GM06990 (cell line): ENCODE measurements at regions not wholly inside any gene's neighbourhood (a gene's known extent, or its start where the extent isn't known, plus 50 kb on each side); places are given as distances from the start of the nearest gene placed in this dataset.
"Not testable (repeated sequence)": the region's sequence is repeated elsewhere in the genome, so short reads cannot be mapped to it uniquely, and the experiment has no call there.

ENCODE experiments used
- DNase-seq: peaks from one replicate; pipeline ENCODE4 v3.0.0-alpha.2; 2011; ENCODE audit not compliant: insufficient read length; ENCODE audit errors: extremely low read depth
- H3K27me3 ChIP-seq: replicated peaks from 2 replicates; pipeline ENCODE4 v1.6.0; 2011; ENCODE audit warnings: low read length; ENCODE audit not compliant: control insufficient read depth, insufficient read depth
- H3K36me3 ChIP-seq: 2 replicates; pipeline ENCODE4 v1.5.1; 2011; ENCODE audit warnings: low read length; ENCODE audit not compliant: control insufficient read depth, insufficient read depth
- H3K4me3 ChIP-seq: replicated peaks from 2 replicates; pipeline ENCODE4 v1.5.1; 2011; ENCODE audit warnings: low read depth, mild to moderate bottlenecking, control low read depth, low read length
- TF ChIP-seq, protein P1 (sequence below): IDR thresholded peaks from 2 replicates; pipeline ENCODE4 v1.5.1; 2011; ENCODE audit warnings: low read length, control low read depth, mild to moderate bottlenecking, inconsistent platforms; ENCODE audit not compliant: insufficient read depth, poor library complexity, severe bottlenecking

DNA sequence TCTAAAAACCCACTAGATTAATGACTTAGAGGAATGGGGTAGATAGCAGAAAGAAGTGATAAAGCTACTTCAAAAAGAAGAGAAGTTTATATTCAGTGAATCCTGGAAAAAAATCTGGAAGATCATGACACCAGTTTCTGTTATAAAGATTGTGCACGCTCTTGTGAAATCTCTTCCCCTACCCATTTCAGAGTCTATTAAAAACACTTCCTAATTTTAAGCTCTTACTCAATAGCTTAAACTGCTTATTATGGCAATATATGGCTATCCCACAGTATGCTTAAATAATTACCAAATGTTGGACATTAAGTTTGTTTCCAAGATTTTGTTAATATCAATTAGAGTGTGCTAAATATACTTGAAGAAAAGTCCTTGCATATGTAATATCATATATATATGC is 585.3 kb upstream of the MAN1A1 start:
- no peak for DNase-seq
- Histone ChIP-seq H3K36me3 (no peaks in the 10 kb centered on the region), H3K4me3 (no peak overlapping the region), H3K27me3 (no peaks in the 10 kb centered on the region)
- TF ChIP-seq, protein P1, sequence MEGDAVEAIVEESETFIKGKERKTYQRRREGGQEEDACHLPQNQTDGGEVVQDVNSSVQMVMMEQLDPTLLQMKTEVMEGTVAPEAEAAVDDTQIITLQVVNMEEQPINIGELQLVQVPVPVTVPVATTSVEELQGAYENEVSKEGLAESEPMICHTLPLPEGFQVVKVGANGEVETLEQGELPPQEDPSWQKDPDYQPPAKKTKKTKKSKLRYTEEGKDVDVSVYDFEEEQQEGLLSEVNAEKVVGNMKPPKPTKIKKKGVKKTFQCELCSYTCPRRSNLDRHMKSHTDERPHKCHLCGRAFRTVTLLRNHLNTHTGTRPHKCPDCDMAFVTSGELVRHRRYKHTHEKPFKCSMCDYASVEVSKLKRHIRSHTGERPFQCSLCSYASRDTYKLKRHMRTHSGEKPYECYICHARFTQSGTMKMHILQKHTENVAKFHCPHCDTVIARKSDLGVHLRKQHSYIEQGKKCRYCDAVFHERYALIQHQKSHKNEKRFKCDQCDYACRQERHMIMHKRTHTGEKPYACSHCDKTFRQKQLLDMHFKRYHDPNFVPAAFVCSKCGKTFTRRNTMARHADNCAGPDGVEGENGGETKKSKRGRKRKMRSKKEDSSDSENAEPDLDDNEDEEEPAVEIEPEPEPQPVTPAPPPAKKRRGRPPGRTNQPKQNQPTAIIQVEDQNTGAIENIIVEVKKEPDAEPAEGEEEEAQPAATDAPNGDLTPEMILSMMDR = no peak

DNA sequence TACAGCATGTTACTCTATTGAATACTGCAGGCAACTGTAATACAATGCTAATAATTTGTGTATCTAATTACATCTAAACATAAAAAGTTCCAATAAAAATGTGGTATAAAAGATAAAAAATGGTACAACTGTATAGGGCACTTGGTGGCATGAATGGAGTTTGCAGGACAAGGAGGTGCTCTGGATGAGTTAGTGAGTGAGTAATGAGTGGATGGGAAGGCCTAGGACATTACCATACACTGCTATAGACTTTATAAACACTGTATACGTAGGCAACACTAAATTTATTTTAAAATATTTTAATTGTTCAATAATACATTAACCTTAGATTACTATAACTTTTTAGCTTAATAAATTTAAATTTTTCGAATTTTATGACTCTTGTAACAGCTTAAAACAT is 579.6 kb upstream of the MAN1A1 start:
- DNase-seq = no peak
- TF ChIP-seq, protein P1 = no peak
- no peak overlapping the region for H3K4me3 ChIP-seq
- H3K27me3 ChIP-seq = no peaks in the 10 kb centered on the region
- no peaks in the 10 kb centered on the region for H3K36me3 ChIP-seq

DNA sequence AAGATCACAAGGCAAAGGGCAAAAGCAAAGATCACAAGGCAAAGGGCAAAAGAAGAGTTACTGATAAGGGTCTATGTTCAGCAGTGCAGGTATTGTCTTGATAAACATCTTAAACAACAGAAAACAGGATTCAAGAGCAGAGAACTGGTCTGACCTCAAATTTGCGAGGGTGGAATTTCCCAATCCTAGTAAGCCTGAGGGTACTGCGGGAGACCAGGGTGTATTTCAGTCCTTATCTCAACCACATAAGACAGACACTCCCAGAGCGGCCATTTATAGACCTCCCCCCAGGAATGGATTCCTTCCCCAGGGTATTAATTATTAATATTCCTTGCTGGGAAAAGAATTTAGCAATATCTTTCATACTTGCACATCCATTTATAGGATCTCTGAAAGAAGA is 575.3 kb upstream of the MAN1A1 start:
- DNase-seq, H3K27me3 ChIP-seq, H3K36me3 ChIP-seq, H3K4me3 ChIP-seq: not testable (repeated sequence)

DNA sequence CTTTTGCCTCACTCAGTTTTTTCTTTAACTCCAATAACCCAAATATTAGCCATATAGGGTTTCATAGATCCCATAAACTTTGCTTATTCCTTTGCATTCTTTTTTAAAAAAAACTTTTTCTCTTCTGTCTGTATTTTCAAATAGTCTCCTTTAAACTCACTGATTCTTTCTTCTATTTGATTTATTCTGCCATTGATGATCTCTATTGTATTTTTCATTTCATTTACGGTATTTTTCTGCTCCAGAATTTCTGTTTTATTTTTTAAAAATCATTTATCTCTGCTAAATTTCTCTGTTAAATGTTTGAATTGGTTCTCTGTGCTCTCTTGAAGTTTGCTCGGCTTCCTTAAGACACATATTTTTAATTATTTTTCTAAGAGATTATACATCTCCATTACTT is 573.3 kb upstream of the MAN1A1 start:
- Histone ChIP-seq H3K4me3 (no peak overlapping the region), H3K36me3 (no peaks in the 10 kb centered on the region), H3K27me3 (no peaks in the 10 kb centered on the region)
- TF ChIP-seq, protein P1 = no peak
- DNase-seq = no peak

DNA sequence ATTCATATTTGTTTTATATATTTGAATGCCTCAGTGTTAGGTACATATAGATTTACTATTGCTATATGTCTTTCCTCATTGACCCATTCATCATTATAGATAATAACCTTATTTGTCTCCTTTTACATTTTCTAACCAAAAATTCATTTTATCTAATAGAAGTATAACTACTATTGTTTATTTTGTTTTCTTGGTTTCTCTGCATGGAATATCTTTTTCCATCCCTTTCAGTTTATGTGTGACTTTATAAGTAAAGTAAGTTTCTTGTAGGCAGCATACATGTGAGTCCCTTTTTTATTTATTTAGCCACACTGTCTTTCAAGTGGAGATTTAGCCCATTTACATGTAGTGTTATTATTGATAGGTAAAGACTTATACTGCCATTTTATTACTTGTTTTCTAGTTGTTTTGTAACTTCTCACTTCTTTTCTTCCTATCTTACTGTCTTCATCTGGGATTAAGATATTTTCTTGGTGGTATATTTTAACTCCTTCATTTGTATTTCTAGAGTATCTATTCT is 572.0 kb upstream of the MAN1A1 start:
- TF ChIP-seq, protein P1 = no peak
- Histone ChIP-seq H3K36me3 (no peaks in the 10 kb centered on the region), H3K27me3 (no peaks in the 10 kb centered on the region), H3K4me3 (no peak overlapping the region)
- no peak for DNase-seq

DNA sequence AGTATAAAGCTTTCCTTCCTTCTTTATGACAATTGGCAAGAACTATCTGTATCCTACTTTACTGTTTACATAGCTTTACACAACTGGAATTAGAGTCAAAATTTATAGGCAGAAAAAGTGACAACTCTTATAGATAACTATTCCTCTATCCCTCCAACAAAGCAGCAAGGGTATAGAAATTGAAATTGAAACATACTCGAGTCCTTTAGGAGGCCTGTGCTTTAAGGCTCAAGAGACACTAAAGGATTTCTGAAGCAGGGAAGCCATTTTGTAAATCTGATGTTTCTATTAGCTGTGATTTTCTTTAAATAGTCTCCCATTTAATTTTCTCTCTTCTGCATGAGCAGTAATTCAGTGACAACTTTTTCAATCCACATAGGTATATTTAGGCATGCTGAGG is 567.6 kb upstream of the MAN1A1 start:
- Histone ChIP-seq H3K27me3 (no peaks in the 10 kb centered on the region), H3K36me3 (no peaks in the 10 kb centered on the region), H3K4me3 (no peak overlapping the region)
- TF ChIP-seq, protein P1 = no peak
- no peak for DNase-seq
